Right atrium auricular region (tissue), 2 donors: ENCODE measurements at regions not wholly inside any gene's neighbourhood (a gene's known extent, or its start where the extent isn't known, plus 50 kb on each side); places are given as distances from the start of the nearest gene placed in this dataset.

Experiments used
- DNase-seq: peaks from one replicate; pipeline ENCODE4 v3.0.0-alpha.2; 2019; ENCODE audit warnings: low spot score
- H3K27ac ChIP-seq, 2 donors: fragments of 200-600 bp; sonication (generic); 1 replicate in 1 of 2; 2 replicates in 1 of 2; pipeline ENCODE4 v1.5.1; 2016 to 2019
- H3K27me3 ChIP-seq, 2 donors: fragments of 200-600 bp; sonication (generic); one replicate each; pipeline versions ENCODE4 v1.5.1 to v1.6.0; 2017 to 2019
- H3K36me3 ChIP-seq: fragments of 200-600 bp; sonication (generic); one replicate; pipeline ENCODE4 v1.5.1; 2016
- H3K4me1 ChIP-seq, 2 donors: fragments of 200-600 bp; sonication (generic); one replicate each; pipeline versions ENCODE4 v1.5.1 to v1.6.0; 2017 to 2019
- H3K4me3 ChIP-seq, 2 donors: fragments of 200-600 bp; sonication (generic); 1 replicate in 1 of 2; 2 replicates in 1 of 2; pipeline ENCODE4 v1.5.1; 2017 to 2019; ENCODE audit warnings: mild to moderate bottlenecking in 1 of 2, moderate library complexity in 1 of 2
- H3K9me3 ChIP-seq, 2 donors: fragments of 200-600 bp; sonication (generic); one replicate each; pipeline ENCODE4 v1.5.1; 2019
- TF ChIP-seq, protein P1 (sequence below), 2 donors: fragments of 200-600 bp; sonication (generic); IDR thresholded peaks; one replicate each; pipeline ENCODE4 v1.5.1; 2019; ENCODE audit warnings: antibody characterized with exemption in 2 of 2

DNA sequence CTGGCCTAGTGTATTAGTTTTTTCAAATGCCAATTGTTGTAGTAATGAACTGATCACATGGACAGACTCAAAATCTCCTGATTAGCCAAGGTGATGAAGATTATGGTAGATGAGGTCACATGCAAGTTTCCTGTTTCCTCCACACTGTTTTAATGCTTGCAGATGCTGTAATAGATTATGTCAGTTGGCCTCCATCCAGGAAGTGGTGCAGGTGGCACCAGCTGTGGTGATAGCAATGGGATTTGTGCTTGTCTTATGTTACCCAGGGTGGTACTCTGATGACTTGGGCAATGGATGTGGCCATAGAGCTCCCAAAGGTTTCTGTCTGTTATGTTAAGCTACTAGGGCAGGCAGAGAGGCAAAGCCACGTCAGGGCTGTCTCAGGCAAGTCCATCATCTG, 332.9 kb upstream of the DDX18 start:
- Histone ChIP-seq H3K4me3 (no peak overlapping the region), H3K36me3 (no peaks in the 10 kb centered on the region), H3K4me1 (no peaks in the 10 kb centered on the region), H3K27ac (no peak overlapping the region), H3K9me3 (peaks cover 0 to 30% of the 10 kb centered on the region in 2 donors), H3K27me3 (no peaks in the 10 kb centered on the region)
- TF ChIP-seq, protein P1, sequence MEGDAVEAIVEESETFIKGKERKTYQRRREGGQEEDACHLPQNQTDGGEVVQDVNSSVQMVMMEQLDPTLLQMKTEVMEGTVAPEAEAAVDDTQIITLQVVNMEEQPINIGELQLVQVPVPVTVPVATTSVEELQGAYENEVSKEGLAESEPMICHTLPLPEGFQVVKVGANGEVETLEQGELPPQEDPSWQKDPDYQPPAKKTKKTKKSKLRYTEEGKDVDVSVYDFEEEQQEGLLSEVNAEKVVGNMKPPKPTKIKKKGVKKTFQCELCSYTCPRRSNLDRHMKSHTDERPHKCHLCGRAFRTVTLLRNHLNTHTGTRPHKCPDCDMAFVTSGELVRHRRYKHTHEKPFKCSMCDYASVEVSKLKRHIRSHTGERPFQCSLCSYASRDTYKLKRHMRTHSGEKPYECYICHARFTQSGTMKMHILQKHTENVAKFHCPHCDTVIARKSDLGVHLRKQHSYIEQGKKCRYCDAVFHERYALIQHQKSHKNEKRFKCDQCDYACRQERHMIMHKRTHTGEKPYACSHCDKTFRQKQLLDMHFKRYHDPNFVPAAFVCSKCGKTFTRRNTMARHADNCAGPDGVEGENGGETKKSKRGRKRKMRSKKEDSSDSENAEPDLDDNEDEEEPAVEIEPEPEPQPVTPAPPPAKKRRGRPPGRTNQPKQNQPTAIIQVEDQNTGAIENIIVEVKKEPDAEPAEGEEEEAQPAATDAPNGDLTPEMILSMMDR (IDR thresholded peaks at IDR 0.05), result no peak
- DNase-seq, result no peak

DNA sequence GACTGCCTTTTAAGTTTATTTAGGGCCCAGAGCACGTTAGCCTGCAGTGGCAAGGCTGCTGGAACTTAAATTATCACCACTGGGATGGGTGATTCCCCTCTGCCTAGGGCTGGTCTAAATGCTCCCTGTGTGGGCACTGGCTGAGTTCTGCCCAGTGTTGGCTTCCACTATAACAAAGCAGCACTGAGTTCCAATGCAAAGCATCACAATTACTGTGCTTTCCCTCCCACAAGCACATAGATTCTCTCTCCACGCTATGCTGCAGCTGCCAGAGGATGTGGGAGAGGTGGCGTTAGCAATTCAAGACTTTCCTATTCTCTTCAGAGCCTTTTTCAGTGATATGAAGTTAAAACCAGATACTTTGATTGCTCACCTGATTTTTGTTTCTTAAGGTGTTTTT, 328.9 kb upstream of the DDX18 start:
- Histone ChIP-seq H3K27ac (no peak overlapping the region), H3K4me3 (no peak overlapping the region), H3K36me3 (no peaks in the 10 kb centered on the region), H3K9me3 (no peaks in the 10 kb centered on the region), H3K4me1 (no peaks in the 10 kb centered on the region), H3K27me3 (no peaks in the 10 kb centered on the region)
- TF ChIP-seq, protein P1 (IDR thresholded peaks at IDR 0.05), result no peak
- DNase-seq, result no peak

DNA sequence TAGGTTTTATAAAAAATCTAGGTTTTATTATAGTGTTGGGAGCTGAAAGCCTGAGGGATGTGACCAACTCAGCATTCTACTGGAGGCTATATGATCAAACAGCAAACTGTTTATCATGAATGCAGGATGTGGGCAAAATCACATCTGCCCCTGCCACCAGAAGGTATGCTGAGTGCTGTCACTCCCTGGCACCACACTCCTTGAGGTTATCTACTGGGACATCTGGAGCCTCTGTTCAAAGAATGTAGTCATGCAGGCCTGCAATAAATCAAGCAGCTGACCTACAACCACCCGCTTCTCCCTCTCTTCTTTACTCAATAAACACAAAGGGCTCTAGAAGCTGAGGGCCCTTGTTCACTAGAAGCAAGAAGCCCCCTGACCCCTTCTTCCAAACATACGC, 328.4 kb upstream of the DDX18 start:
- DNase-seq, result no peak
- Histone ChIP-seq H3K9me3 (no peaks in the 10 kb centered on the region), H3K4me1 (no peaks in the 10 kb centered on the region), H3K36me3 (no peaks in the 10 kb centered on the region), H3K4me3 (no peak overlapping the region), H3K27ac (no peak overlapping the region), H3K27me3 (no peaks in the 10 kb centered on the region)
- TF ChIP-seq, protein P1 (IDR thresholded peaks at IDR 0.05), result no peak

DNA sequence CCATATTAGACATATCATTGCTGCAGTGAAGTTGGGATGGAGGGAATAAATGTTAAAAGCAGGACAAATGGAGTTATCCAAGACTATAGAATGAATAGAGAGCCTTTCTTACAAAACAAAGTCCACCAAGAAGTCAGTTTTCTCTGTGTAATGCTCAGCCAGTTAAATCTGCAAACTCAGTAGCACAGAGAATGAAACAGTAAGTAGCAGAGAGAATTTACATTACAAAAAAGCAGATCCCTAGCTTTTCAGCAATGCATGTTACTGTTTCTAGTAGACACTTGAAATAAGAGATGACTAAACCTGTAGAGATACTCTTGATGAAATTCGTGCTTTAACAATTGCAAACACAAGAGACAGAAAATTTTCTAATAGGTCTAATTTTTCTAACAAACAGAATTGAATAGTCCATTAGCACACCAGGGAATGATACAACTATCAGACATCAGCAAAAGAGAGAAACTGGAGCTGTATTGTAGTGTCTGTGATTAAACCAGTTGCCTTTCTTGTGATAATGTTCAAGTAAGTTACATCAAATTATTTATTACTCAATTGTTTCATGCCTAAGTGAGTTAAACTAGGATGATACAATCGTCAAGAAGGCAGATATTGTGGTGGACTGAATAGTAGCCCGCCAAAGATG, 322.2 kb upstream of the DDX18 start:
- no peaks in the 10 kb centered on the region for H3K4me1 ChIP-seq
- H3K9me3 ChIP-seq, result no peaks in the 10 kb centered on the region
- DNase-seq, result no peak
- H3K4me3 ChIP-seq, result no peak overlapping the region
- H3K27ac ChIP-seq, result no peak overlapping the region
- TF ChIP-seq, protein P1 (IDR thresholded peaks at IDR 0.05), result no peak
- no peaks in the 10 kb centered on the region for H3K27me3 ChIP-seq
- no peaks in the 10 kb centered on the region for H3K36me3 ChIP-seq

DNA sequence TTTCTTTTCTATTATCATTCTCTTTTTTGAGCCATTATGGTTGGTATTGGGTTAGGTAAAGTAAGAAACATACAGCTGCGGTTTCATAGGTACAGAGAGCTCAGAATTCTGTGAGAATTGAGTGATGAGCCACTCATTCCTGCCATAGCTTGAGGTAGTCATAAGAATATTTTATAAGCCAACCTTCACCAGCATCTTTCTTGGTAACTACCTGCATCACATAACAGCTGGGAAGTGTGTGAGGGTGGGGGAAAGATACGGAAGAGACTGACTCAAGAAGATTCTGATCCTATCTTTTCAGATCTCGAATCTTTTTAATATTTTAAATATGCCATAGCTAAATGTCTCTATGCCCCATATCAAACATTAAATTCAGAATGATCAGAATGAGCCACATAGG, 313.8 kb upstream of the DDX18 start:
- DNase-seq, result no peak
- TF ChIP-seq, protein P1 (IDR thresholded peaks at IDR 0.05), result no peak
- Histone ChIP-seq H3K36me3 (no peaks in the 10 kb centered on the region), H3K27me3 (no peaks in the 10 kb centered on the region), H3K4me3 (no peak overlapping the region), H3K4me1 (no peaks in the 10 kb centered on the region), H3K27ac (no peak overlapping the region), H3K9me3 (peaks cover 0 to 11% of the 10 kb centered on the region in 2 donors)

DNA sequence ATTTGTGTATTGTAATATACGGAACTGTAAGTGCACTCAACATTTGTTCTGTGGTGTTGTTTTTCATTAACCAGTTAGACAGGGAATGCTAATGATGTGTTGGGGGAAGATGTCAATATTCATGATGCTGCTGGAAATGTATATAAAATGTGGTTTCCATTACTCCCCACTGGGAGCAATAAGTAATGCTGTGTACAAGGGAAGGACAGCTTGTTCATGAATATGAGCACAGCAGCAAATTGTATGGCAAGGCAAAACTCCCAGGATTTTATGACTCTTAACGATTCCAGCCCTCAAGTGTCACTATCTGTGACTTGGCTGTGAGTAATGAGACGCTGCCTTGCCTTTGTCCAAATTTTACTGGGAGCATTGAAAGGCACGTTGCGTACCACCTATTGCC, 312.4 kb upstream of the DDX18 start:
- Histone ChIP-seq H3K4me3 (no peak overlapping the region), H3K4me1 (no peaks in the 10 kb centered on the region), H3K27me3 (no peaks in the 10 kb centered on the region), H3K36me3 (no peaks in the 10 kb centered on the region), H3K9me3 (peaks cover 0 to 11% of the 10 kb centered on the region in 2 donors), H3K27ac (no peak overlapping the region)
- DNase-seq, result no peak
- TF ChIP-seq, protein P1 (IDR thresholded peaks at IDR 0.05), result no peak
